ENCODE measurements at regions not wholly inside any gene's neighbourhood (a gene's known extent, or its start where the extent isn't known, plus 50 kb on each side); places are given as distances from the start of the nearest gene placed in this dataset.

DNA sequence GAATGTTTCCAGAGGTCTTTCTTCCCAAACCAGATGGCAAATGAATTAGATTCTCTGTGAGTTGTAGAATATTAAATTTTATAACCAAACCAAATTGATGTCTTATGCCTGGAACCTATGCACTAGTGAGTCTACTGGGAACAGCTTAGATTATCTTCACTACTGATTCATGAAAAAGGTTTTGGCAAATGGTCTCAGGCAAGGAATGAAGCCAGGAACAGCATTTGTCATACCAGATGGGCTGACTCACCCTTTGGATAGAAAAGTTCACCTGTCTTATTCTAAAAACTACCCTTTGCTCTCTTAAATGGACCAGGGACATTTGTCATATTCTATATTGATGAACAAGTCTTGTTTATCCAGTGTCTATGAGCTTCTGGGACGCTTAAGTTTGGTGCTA lies 135.4 kb upstream of the ECI2 start:
- TF ChIP-seq, protein P1, sequence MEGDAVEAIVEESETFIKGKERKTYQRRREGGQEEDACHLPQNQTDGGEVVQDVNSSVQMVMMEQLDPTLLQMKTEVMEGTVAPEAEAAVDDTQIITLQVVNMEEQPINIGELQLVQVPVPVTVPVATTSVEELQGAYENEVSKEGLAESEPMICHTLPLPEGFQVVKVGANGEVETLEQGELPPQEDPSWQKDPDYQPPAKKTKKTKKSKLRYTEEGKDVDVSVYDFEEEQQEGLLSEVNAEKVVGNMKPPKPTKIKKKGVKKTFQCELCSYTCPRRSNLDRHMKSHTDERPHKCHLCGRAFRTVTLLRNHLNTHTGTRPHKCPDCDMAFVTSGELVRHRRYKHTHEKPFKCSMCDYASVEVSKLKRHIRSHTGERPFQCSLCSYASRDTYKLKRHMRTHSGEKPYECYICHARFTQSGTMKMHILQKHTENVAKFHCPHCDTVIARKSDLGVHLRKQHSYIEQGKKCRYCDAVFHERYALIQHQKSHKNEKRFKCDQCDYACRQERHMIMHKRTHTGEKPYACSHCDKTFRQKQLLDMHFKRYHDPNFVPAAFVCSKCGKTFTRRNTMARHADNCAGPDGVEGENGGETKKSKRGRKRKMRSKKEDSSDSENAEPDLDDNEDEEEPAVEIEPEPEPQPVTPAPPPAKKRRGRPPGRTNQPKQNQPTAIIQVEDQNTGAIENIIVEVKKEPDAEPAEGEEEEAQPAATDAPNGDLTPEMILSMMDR (IDR thresholded peaks at IDR 0.05) = no peak
- no peak overlapping the region for H3K27ac ChIP-seq
- no peaks in the 10 kb centered on the region for H3K4me1 ChIP-seq (ENCODE audit: control insufficient read depth in 1 of 2, insufficient read depth in 1 of 2, low read depth in 1 of 2, low read length in 1 of 2)
- no peaks in the 10 kb centered on the region for H3K9me3 ChIP-seq
- no peak overlapping the region for H3K4me3 ChIP-seq (ENCODE audit: low read depth in 1 of 2, low read length in 1 of 2)
- no peaks in the 10 kb centered on the region for H3K36me3 ChIP-seq
- H3K27me3 ChIP-seq = no peaks in the 10 kb centered on the region

DNA sequence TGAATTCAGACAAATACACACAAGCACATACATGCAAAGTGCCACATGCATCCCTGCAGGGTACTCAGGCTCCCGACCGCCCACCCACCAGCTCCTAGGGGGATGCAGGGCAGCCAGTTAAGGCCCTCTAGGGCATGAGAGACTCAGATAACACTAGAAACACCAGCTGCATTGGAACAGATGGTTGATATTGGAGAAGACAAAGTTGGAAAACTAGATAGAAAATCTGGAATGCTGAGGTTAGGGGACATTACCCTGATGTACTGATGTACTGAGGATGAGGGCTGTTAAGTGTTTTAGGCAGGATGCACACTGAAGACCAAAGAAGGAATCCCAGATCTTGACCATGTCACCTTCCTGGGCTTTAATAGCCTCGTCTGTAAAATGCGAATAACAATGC lies 134.6 kb upstream of the ECI2 start:
- H3K27ac ChIP-seq = no peak overlapping the region

DNA sequence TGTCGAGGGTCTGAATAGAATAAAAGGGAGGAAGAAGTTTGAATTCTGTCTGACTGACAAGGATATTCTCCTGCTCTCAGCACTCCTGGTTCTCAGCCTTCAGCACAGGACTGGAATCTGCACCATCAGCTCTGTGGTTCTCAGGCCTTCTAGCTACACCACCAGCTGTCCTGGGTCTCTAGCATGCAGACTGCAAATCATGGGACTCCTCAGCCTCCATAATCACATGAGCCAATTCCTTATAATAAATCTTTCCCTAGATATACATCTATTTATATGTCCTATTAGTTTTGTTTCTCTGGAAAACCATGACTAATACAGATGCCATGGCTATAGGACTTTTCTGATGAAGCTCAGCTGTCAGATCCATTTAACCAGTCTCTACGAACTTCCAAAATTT lies 132.8 kb upstream of the ECI2 start:
- Histone ChIP-seq H3K9me3 (no peaks in the 10 kb centered on the region), H3K27ac (no peak overlapping the region), H3K4me3 (ENCODE audit: low read depth in 1 of 2, low read length in 1 of 2) (no peak overlapping the region), H3K36me3 (no peaks in the 10 kb centered on the region), H3K4me1 (ENCODE audit: control insufficient read depth in 1 of 2, insufficient read depth in 1 of 2, low read depth in 1 of 2, low read length in 1 of 2) (no peaks in the 10 kb centered on the region), H3K27me3 (no peaks in the 10 kb centered on the region)
- TF ChIP-seq, protein P1 (IDR thresholded peaks at IDR 0.05) = no peak

More for the DNA sequence above, 134.6 kb upstream of the ECI2 start:
- TF ChIP-seq, protein P1 (IDR thresholded peaks at IDR 0.05) = no peak
- no peaks in the 10 kb centered on the region for H3K36me3 ChIP-seq
- no peaks in the 10 kb centered on the region for H3K27me3 ChIP-seq
- no peak overlapping the region for H3K4me3 ChIP-seq (ENCODE audit: low read depth in 1 of 2, low read length in 1 of 2)
- no peaks in the 10 kb centered on the region for H3K9me3 ChIP-seq
- H3K4me1 ChIP-seq (ENCODE audit: control insufficient read depth in 1 of 2, insufficient read depth in 1 of 2, low read depth in 1 of 2, low read length in 1 of 2) = no peaks in the 10 kb centered on the region

DNA sequence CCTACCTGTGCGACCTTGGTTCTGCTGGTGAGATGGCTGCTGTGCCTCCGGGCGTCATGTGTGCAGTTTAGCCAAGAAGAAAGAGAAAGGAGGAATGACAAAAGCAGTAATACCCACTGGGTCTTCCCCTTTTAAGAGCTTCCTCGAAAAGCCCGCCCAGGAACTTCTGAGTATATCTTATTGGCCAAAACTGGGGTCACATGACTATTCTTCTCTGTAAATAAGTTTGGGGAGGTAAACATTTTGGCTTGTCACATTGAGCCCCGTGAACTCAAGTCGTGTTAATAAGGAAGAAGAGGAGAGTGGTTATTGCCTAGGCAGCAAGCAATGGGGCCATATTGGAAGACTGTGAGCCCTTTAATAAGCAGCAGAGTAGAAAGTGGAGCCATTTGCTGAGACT lies 130.4 kb upstream of the ECI2 start:
- no peak overlapping the region for H3K4me3 ChIP-seq (ENCODE audit: low read depth in 1 of 2, low read length in 1 of 2)
- H3K4me1 ChIP-seq (ENCODE audit: control insufficient read depth in 1 of 2, insufficient read depth in 1 of 2, low read depth in 1 of 2, low read length in 1 of 2) = no peaks in the 10 kb centered on the region
- no peak overlapping the region for H3K27ac ChIP-seq
- TF ChIP-seq, protein P1 (IDR thresholded peaks at IDR 0.05) = no peak
- H3K9me3 ChIP-seq = no peaks in the 10 kb centered on the region
- no peaks in the 10 kb centered on the region for H3K27me3 ChIP-seq
- H3K36me3 ChIP-seq = no peaks in the 10 kb centered on the region

DNA sequence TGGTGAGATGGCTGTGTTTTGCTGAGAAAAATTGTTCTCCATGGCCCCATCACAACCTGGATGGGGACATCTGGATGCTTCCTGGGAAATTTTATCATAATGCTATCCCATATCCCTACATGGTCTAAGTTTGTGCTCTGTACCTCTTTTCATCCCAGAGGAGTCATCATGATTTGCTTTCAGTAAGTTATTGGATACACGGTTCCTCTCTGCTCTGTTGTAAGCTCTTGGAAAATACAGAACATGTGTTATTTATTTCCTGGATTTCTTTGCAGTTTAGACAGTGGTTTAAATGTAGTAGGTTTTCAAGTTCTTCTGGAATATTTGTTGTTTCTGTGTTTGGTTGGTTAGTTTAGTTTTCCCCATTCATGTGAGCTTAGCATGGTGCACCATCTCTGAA lies 129.2 kb upstream of the ECI2 start:
- Histone ChIP-seq H3K27ac (no peak overlapping the region), H3K4me3 (ENCODE audit: low read depth in 1 of 2, low read length in 1 of 2) (no peak overlapping the region), H3K4me1 (ENCODE audit: control insufficient read depth in 1 of 2, insufficient read depth in 1 of 2, low read depth in 1 of 2, low read length in 1 of 2) (no peaks in the 10 kb centered on the region), H3K27me3 (no peaks in the 10 kb centered on the region), H3K36me3 (no peaks in the 10 kb centered on the region), H3K9me3 (no peaks in the 10 kb centered on the region)
- TF ChIP-seq, protein P1 (IDR thresholded peaks at IDR 0.05) = no peak

DNA sequence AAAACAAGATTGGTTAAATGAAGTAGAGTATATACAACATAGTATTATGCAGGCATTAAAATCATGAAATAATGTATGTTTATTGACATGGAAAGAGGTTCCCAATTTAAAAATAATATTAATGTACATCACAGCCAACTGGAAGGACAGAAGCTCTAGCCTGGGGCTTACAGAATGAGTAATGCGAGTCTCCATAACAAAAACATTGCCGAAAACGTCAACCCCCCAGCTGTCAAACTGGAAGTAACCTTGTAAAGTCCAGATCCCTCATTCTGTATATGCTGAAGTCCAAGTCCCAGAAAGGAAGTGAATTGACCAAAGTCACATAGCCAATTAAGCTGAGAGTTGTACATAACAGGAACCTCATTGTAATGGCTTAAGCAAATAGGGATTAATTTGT lies 128.7 kb upstream of the ECI2 start:
- no peak overlapping the region for H3K4me3 ChIP-seq (ENCODE audit: low read depth in 1 of 2, low read length in 1 of 2)

More for the DNA sequence above, 128.7 kb upstream of the ECI2 start:
- H3K36me3 ChIP-seq = no peaks in the 10 kb centered on the region
- TF ChIP-seq, protein P1 (IDR thresholded peaks at IDR 0.05) = no peak
- no peak overlapping the region for H3K27ac ChIP-seq
- no peaks in the 10 kb centered on the region for H3K9me3 ChIP-seq
- no peaks in the 10 kb centered on the region for H3K27me3 ChIP-seq
- H3K4me1 ChIP-seq (ENCODE audit: control insufficient read depth in 1 of 2, insufficient read depth in 1 of 2, low read depth in 1 of 2, low read length in 1 of 2) = no peaks in the 10 kb centered on the region
